Activated naive CD4-positive, alpha-beta T cell treated with Interleukin-2 at 50 U/mL for 16 hours (primary cell): ENCODE measurements at regions not wholly inside any gene's neighbourhood (a gene's known extent, or its start where the extent isn't known, plus 50 kb on each side); places are given as distances from the start of the nearest gene placed in this dataset.
"Not testable (repeated sequence)": the region's sequence is repeated elsewhere in the genome, so short reads cannot be mapped to it uniquely, and the experiment has no call there.

ENCODE experiments used
- DNase-seq: peaks from one replicate; pipeline ENCODE4 v3.0.0-alpha.2; 2020

DNA sequence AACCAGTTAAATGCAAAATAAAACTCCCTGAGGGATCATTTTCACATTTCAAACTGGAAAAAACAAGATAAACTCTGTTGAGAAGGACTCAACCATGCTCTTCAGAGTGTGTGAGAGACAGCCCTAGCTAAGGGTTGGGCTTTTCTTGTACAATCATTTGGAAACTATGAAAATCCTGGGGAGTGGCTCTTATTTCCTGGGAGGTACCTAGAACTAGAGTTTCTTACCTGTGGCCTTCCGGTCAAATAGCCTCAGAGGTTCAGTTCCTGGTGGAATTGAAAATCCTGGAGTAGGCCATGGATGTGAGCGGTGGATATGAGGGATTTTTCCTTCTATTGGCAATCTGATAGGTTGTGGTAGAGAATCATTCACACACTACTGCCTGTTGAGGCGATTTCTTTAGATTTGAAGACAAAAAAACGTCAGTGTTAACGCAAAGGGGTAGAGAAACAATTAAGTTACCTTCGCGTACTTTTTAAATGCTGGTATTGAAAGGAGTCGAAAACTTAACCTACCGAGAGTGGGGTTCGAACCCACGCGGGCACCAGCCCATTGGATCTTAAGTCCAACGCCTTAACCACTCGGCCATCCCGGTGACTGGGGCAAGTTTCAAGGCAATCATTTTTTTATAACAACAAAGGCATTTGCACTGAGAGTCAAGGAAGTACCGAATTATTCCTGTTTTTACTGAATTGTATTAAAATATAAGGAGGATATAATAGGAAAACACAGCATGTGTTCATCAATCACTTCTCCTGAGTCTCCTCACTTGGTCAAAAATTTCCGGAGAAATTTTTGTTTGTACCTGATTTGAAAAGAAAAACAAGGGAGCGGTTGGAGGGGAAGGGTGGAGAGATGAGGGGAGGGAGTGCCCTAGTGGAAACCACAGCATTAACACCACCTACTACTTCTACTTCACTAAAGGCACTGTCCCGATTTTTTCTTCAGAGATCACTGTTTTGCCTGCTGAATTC, 191.3 kb downstream of the OR2B2 start:
- DNase-seq: peak; percentile 4

DNA sequence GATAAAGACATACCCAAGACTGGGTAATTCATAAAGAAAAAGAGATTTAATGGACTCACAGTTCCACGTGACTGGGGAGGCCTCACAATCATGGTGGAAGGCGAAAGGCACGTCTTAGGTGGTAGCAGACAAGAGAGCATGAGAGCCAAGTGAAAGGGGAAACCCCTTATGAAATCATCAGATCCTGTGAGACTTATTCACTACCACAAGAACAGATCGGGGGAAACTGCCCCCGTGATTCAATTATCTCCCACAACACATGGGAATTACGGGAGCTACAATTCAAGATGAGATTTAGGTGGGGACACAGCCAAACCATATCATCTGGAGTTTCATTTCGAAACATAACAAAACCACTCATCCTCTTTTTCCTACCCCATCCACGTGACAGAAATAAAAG, 193.2 kb downstream of the OR2B2 start:
- DNase-seq: peak; percentile 18

DNA sequence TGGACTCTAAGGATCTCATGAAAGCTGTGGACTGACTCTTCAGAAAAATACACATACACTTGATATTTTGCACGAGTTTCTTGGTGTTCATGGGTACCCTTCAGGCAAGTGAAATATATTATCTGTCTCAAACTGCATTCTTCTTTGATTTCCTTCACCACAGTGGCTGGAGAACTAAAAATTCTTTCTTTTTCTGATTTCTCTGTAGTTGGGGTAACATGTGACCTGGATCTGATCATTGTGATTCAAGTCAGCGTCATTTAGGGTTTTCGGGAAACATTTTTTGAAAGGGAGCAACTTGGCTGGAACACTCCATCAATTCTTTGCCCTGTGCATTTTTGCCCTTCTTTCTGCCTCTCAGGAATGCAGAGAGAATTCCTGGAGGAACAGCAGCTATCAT, 205.8 kb downstream of the OR2B2 start:
- DNase-seq: no peak

DNA sequence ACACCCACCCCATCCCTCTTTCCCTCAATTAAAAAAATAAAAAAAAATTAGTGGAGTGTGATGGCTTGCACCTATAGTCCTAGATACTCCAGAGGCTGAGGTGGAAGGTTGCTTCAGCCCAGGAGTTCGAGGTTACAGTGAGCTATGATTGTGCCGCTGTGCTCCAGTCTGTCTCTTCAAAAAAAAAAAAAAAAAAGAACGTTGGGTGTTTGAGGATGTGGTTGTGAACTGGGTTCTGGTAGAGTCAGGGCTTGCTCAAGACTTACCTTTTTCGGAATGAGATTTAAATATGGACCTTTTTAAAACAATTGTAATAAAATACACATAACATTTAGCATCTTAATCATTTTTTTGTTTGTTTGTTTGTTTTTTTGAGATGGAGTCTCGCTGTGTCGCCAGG, 211.9 kb downstream of the OR2B2 start:
- DNase-seq: no peak

DNA sequence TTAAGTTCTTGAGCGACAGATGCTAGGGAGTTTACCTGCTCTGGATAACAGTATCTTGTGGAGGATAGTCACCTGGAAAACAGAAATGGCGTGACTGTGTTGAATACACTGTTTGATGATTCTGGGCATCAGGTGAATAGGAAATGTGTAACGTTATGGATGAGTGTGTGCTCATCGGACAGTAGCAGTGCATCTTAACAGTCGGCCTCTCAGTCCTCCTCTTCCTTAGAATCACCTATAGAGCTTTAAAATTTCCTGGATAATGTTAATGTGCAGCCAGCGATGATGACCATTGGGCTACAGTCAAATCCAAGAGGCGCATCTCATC, 217.7 kb downstream of the OR2B2 start:
- DNase-seq: no peak

DNA sequence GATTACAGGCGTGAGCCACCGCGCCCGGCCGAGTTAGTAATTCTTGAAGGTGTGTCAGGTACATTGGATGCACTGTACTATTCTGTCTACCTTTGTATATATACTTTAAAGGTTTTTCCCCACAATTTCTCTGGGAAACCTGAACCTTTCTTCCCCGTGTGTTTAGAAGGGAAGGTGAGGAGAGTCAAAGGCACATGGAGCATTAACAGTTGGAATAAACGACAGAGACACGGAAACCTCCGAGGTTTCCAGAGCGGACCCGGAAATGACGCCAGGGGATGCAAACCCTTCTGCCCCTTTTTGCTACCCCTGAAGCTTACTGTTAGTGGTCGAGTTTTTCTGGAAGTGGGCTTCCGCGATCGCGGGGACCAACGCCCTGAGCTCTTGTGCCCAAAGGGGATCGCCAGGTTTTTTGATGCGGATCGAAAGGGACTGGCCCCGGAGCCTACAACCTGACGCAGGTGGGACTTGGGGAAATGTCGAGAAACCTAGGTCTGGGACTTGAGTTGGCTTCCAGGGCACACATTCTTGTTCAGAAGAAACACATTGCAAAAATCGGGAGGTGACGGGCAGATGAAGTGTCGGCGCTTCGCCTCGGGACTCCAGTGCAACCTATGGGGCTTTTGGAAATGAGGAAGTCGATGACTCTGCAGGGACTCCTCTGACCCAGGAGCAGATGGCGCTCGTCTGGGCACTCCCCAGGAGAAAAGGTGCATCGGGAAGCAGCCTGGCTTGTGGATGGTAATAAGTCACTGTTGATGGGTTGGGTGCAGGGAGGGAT, 218.2 kb downstream of the OR2B2 start:
- peak; percentile 32 for DNase-seq

DNA sequence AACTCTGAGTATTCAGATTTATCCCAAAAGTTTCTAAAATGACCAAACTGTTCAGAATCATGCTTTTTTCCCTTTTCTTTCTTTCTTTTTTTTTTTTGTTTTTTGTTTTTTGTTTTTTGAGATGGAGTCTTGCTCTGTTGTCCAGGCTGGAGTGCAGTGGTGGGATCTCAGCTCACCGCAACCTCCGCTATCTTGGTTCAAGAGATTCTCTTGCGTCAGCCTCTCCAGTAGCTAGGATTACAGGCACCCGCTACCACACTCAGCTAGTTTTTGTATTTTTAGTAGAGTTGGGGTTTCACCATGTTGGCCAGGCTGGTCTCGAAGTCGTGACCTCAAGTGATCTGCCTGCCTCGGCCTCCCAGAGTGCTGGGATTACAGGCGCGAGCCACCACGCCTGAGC, 219.2 kb upstream of the ZNF184 start:
- not testable (repeated sequence) for DNase-seq

DNA sequence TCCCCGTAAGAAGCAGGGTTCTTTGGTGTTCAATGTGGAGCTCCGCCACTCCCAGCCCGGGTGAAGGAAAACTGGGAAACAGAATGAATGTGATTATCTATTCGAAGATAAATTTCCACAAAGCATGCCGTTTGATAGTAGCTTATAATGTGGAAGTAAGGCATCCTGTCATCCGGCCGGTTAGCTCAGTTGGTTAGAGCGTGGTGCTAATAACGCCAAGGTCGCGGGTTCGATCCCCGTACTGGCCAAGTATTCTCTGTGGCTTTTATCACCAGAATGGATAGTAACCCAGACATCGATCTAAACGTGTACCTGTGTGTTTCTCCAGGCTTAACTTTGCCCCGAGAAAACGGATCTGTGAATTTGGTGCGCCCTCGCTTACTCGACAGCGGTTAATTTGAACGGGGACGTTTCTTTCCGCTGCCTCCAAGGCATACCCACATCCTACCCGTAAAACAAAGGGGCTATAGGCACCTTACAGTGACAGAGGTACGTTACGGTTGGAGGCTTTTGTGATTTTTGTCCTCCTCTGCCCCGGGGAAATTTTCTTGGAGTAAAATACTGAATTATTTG, 215.2 kb upstream of the ZNF184 start:
- peak; percentile 86 for DNase-seq

DNA sequence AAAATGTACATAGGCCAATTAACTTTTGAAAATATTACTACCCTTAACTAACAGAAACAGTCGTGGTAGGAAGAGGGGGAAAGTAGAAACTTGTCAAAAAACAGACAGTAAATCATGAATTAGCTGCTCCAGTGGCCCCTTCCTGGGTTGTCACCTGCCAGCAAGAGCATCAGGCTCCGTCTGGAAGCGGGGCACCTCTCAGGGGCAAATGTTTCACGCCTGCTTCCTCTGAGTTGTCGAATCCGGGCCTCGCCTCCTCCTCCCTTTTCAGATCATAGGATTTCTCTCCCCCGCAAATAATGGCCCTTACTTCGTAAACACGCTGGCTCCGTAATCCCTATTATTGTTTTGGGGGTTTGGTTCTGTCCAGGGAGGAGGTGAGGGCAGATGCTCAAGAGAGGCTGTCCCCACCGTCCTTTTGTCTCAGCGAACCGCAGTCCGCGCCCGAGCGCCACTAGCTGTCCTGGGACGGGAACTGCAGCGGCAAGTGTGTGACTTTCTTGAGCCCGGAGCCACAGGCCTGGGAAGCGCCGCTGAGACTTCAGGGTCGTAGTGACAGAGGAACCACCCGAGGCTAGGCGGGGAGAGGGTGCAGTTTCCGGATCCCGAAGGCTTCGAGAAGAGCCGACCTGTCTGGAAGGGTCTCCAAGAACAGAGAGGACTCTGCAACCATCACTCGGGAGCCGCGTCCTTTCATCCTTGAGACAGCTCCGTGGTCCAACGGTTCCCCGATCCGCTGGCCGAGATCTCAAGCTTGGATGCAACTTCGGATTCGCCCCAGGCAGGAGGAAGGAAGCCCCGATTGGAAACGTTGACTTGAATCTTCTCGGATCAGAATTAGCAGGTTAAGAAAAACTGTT, 214.5 kb upstream of the ZNF184 start:
- DNase-seq: peak; percentile 82

DNA sequence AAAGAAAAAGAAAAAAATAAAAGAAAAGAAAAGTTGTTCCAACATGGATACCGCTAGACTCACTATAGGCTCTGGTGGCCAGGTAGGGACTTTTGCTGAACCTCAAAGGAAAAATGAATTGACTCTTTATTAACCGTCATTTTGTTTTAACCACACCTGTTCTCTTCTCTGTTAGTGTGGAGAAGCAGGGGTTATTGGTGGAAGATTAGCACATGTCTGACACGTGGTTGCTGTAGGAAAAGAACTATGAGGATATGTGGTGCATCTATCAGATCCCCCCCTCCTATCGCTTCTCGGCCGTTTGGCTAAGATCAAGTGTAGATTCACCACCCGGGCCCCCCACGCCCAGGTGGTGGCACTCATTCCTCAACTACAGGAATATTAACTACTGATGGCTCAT, 212.4 kb upstream of the ZNF184 start:
- no peak for DNase-seq

DNA sequence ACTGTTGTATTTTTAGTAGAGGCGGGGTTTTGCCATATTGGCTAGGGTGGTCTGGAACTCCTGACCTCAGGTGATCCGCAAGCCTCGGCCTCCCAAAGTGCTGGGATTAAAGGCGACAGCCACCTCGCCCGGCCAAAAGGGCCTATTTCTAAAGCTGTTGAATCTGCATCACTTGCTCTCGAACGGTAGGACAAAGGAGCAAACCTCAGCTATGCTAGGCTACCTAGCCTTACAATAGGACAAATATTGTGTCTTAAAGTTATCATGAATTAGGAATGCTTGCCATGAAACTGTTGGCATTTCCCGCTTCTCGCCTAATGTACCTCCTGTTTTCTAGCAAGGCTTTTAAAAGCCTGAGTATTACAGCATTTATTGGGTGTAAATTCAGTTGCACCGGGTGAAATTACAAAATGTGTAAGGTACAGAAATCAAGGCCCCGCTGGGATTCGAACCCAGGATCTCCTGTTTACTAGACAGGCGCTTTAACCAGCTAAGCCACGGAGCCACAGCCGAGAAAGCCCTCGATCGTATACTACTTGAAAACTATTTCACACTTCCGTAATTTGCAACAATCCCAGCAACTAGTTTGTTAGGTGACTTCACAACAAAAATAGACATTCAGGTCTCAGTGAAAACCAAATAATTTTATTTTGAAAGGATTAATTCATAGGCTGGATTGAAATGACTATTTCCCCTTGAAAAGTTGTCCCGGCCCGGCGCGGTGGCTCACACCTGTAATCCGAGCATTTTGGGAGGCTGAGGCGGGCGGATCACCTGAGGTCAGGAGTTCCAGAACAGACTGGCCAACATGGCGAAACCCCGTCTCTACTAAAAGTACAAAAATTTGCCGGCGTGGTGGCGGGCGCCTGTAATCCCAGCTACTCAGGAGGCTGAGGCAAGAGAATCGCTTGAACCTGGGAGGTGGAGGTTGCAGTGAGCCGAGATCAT, 211.6 kb upstream of the ZNF184 start:
- peak; percentile 54 for DNase-seq

DNA sequence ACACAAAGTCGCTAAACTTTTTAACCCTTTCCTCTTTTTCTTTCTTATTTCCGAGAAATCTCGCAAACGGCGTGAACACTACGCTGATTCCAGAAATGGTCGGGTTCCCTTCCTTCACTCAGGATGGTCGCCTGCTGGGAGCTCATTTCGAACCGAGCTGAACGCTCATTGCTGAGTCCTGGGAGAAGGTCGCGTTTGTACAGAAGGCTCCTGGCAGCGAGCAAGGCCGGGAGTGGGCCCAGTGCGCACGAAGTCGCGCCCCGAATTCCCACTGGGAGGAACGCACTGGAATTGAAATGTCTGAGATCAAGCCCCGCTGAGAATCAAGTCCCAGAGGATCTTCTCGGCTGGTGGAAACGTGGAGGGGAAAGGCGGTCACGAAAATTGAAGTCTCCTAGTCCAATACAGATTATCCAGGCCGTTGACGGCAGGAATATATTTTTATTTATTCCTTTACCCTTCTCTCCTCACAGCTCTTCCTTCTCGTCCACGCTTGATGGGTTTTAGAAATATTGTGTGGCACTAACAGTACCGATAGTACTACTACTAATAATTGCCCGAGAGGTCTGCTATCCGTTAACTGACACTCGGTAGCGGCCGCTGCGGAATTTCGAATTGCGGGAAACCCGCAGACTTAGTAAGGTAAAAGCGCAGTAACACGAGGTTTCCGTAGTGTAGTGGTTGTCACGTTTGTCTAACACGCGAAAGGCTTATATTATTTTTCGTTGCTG, 207.2 kb upstream of the ZNF184 start:
- DNase-seq: no peak

DNA sequence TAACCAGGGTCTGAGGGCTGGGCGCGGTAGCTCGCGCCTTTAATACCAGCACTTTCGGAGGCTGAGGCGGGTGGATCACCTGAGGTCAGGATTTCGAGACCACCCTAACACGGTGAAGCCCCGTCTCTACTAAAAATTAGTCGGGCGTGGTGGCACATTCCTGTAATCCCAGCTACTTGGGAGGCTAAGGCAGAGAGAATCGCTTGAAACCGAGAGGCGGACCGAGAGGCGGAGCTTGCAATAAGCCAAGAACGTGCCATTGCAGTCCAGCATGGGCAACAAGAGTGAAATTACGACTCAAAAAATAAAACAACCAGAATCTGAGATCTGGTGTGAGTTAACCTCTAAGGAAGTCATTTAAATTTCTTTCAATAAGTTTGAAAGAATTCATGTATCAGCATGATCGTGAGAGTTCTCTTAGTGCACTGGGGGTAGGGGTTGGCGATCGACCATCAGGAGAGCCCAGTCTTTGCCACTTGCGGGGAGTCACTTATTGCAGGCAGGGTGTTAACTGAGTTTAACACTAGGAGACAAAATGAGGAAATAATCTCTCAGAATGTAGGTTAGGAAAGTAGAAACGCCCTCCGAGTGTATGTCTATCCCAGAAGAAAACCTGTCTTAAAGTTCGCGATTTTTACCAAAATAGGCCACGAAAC, 206.5 kb upstream of the ZNF184 start:
- DNase-seq: no peak

DNA sequence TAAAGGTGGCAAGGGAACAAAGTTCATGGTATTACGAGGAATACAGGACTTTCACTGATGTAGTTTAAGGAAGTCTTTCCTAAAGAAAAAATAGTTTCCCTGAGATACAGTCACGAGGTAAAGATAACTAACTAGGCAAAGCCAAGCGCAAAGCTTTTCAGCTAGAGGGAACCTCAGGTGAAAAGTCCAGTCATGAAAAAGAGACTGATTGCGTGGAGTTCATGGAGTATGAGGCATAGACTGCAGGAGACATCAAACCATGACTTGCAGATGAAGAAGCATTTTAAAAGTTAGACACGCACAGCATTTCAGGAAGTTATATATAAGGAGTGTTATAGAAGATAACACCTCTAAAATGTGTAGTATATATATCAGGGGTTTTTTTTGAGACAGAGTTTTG, 205.6 kb upstream of the ZNF184 start:
- no peak for DNase-seq

DNA sequence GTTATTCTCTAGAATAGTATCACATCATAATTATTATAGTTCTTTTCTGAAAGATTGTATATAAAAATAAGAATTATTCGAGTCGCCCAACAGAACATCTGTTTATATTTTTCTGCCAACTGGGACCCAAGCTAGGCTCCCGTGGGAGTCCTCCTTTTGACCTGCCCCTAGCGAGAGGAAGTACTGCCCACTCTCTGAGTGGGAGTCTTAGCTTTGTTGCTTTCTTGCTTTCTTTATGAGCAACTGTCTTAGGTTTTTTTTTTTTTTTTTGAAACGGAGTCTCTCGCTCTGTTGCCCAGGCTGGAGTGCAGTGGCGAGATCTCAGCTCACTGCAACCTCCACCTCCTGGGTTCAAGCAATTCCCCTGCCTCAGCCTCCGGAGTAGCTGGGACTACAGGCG, 202.0 kb upstream of the ZNF184 start:
- DNase-seq: no peak

DNA sequence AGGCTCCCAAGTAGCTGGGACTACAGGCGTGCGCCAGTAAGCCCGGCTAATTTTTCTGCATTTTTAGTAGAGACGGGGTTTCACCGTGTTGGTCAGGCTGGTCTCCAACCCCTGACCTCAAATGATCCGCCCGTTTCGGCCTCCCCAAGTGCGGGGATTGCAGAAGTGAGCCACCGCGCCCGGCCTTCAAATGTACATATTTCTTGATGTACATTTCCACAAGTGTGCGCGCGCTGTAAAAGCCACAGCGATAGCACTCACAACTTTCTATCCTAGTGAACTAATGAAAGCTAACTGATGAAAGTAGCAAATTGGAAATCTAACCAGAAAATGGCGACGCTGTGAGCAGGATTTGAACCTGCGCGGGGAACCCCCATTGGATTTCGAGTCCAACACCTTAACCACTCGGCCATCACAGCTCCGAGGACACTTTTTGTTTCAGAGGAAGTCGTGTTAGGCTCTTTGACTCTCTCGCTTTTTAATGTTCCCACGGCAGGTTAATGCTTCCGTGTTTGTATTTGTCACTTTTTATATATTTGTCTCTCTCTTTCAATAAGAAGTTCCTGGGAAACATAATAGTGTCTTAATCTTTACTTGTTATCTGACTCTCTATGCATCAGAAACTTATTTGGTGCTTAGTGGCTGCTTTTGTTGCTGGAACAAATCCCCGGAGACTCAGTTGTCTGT, 199.4 kb upstream of the ZNF184 start:
- no peak for DNase-seq

DNA sequence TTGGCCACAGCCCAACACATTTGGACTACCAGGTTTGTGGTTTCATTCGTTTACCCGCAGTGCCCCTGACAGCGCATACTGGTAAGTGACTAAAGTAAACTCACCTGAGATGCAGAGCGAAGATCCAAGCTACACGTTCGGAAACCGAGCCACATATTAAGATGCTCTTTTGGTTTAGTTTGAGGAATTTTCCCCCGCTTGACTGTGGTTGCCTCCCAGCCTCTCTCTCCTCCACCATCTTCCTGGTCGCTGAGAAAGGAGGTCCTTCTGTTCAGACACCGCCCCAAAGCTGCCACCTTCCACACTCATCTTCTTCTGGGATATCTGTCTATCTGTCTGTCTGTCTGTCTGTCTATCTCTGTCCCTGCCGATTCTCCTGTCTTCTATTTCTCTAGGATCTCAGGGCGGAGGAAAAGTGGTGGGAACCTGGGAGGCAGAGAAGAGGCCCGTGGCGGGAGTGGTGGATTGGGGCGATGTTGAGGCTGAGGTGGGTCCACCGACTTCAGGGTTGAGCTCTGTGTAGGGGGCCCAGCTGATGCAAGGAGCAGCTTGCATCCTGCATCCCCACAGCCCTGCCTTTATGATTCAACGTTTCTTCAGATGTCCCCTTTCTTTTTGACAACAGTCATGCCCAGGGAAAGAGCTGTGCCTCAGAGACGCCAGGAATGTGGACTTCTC, 196.9 kb upstream of the ZNF184 start:
- DNase-seq: no peak

DNA sequence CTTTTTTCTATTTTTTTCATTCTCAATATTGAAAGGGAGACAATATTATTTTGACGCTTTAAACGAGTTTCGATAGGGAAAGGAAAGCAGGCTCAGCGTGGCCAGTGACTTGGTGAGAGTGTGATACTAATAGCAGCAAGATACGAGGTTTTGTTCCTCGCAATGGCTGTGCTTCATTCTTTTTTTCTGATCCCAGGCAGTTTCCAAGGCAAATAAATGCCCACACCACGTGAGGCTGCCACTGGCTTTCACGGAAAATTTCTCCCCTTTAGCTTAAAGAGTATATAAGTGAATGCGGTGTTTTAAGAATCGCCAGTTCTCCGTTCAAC, 196.4 kb upstream of the ZNF184 start:
- no peak for DNase-seq
